Transverse colon (tissue), 4 donors: ENCODE measurements at regions not wholly inside any gene's neighbourhood (a gene's known extent, or its start where the extent isn't known, plus 50 kb on each side); places are given as distances from the start of the nearest gene placed in this dataset.

Experiments used
- DNase-seq: peaks from one replicate; pipeline ENCODE4 v3.0.0-alpha.2; 2019
- H3K27ac ChIP-seq, 4 donors: fragments of 200-600 bp; sonication (generic); 2 replicates each; pipeline ENCODE4 v1.5.1; 2016 to 2018; ENCODE audit warnings: inconsistent platforms in 4 of 4
- H3K27me3 ChIP-seq: fragments of 200-600 bp; sonication (generic); 2 replicates; pipeline ENCODE4 v1.5.1; 2017; ENCODE audit warnings: inconsistent platforms
- H3K36me3 ChIP-seq, 4 donors: fragments of 200-600 bp; sonication (generic); 2 replicates each; pipeline ENCODE4 v1.5.1; 2017 to 2019; ENCODE audit warnings: inconsistent platforms in 4 of 4
- H3K4me1 ChIP-seq, 4 donors: fragments of 200-600 bp; sonication (generic); 2 replicates each; pipeline ENCODE4 v1.5.1; 2017 to 2020; ENCODE audit warnings: inconsistent platforms in 4 of 4
- H3K4me3 ChIP-seq, 4 donors: fragments of 200-600 bp; sonication (generic); 1 replicate in 1 of 4; 2 replicates in 3 of 4; pipeline versions ENCODE4 v1.5.1 to v1.6.1; 2017 to 2019; ENCODE audit warnings: inconsistent platforms in 4 of 4
- H3K9me3 ChIP-seq, 2 donors: fragments of 200-600 bp; sonication (generic); 2 replicates each; pipeline ENCODE4 v1.5.1; 2017 to 2019; ENCODE audit warnings: inconsistent platforms in 2 of 2
- CTCF ChIP-seq, 5 experiments: fragments of 200-600 bp in 3 of 5; fragments of 450-650 bp in 2 of 5; sonication (generic) in 3 of 5; IDR thresholded peaks; 1 replicate in 2 of 5; 2 replicates in 3 of 5; pipeline ENCODE4 v1.5.1; 2016 to 2017; ENCODE audit warnings: antibody characterized with exemption in 5 of 5, inconsistent platforms in 3 of 5, mild to moderate bottlenecking in 2 of 5, moderate library complexity in 1 of 5
- EP300 ChIP-seq: sonication (generic); formaldehyde crosslinking; IDR thresholded peaks from one replicate; pipeline ENCODE4 v1.6.1; 2017; ENCODE audit warnings: antibody characterized with exemption, low read depth
- POLR2A ChIP-seq: fragments of 450-650 bp; IDR thresholded peaks from one replicate; pipeline ENCODE4 v1.6.1; 2016; ENCODE audit warnings: antibody characterized with exemption, mild to moderate bottlenecking, moderate library complexity
- POLR2AphosphoS5 ChIP-seq, 3 donors: sonication (generic); formaldehyde crosslinking; IDR thresholded peaks; one replicate each; pipeline ENCODE4 v1.6.1; 2016; ENCODE audit warnings: antibody characterized with exemption in 3 of 3
- WGBS, 2 donors: methylation state at CpG; one replicate each; pipeline ENCODE4 v1.1.5; 2018; ENCODE audit warnings: low coverage in 1 of 2; 5-methylcytosine and 5-hydroxymethylcytosine counted together
- in situ Hi-C, 4 donors: fragments of 200-750 bp; cut with MboI; loops; one replicate each; pipeline versions ENCODE4 v1.15.0 to v1.15.1; 2017; ENCODE audit warnings: low sequenced_read_pairs in 3 of 4, low pct_ligation_motif_present in 1 of 4, low pct_unique_long_range_greater_than_20kb in 1 of 4
- intact Hi-C: fragments of 100-400 bp; cut with DNase I; formaldehyde crosslinking; loops from one replicate; pipeline ENCODE4 v1.15.1; 2023; ENCODE audit warnings: low total_unique reads
- small RNA-seq, 4 donors: library from RNA; depleted of rRNA; stranded (forward); fragments of <200 nt; gene quantifications; one replicate each; pipeline ENCODE3, GENCODE V24; 2016

GRCh38 chr5:129399069-129399468, 61.0 kb upstream of the ADAMTS19 start:
- intact Hi-C loops, result no loop called here
- 84 to 88% methylated on average over 2 of the region's 2 CpGs for WGBS, 2 donors

GRCh38 chr5:129400395-129400983, 59.6 kb upstream of the ADAMTS19 start:
- no peak for TF ChIP-seq POLR2AphosphoS5 (IDR thresholded peaks at IDR 0.05)
- no peak for TF ChIP-seq POLR2A
- peak in 2 of 5 experiments; percentile 10 to 23 for TF ChIP-seq CTCF (IDR thresholded peaks at IDR 0.05)
- no peak for TF ChIP-seq EP300
- 40 to 43% methylated on average over 5 of the region's 5 CpGs for WGBS, 2 donors
- Histone ChIP-seq H3K4me1 (no peaks in the 10 kb centered on the region), H3K36me3 (no peaks in the 10 kb centered on the region), H3K9me3 (no peaks in the 10 kb centered on the region), H3K27ac (no peak overlapping the region), H3K27me3 (no peaks in the 10 kb centered on the region), H3K4me3 (no peak overlapping the region)
- in situ Hi-C loops (no loop called here), intact Hi-C loops (no loop called here)
- DNase-seq, result no peak

More at GRCh38 chr5:129399069-129399468, 61.0 kb upstream of the ADAMTS19 start:
- Histone ChIP-seq H3K4me3 (no peak overlapping the region), H3K9me3 (no peaks in the 10 kb centered on the region), H3K4me1 (no peaks in the 10 kb centered on the region), H3K27me3 (no peaks in the 10 kb centered on the region), H3K36me3 (no peaks in the 10 kb centered on the region), H3K27ac (no peak overlapping the region)
- in situ Hi-C loops, result no loop called here
- no peak for DNase-seq
- no peak for TF ChIP-seq POLR2A

DNA sequence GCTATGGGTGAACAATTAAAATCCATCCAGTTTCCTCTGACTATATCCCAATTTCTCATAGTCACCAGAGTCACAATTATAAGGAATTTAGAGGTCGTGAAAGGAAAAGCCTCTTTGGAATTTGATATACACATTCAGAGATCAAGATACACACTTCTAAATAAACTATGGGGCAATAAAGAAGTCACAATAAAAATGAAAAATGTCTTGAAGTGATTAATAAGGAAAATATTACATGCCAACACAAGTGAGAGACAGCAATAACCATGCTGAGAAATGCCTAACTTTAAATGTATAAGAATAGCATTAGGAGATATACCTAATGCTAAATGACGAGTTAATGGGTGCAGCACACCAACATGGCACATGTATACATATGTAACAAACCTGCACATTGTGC, 54.9 kb upstream of the ADAMTS19 start:
- in situ Hi-C loops (no loop called here), intact Hi-C loops (no loop called here)
- Histone ChIP-seq H3K36me3 (no peaks in the 10 kb centered on the region), H3K27me3 (no peaks in the 10 kb centered on the region), H3K4me1 (no peaks in the 10 kb centered on the region), H3K9me3 (no peaks in the 10 kb centered on the region), H3K27ac (no peak overlapping the region), H3K4me3 (no peak overlapping the region)
- 53 to 57% methylated on average over 2 of the region's 2 CpGs for WGBS, 2 donors
- DNase-seq, result no peak
- TF ChIP-seq CTCF (IDR thresholded peaks at IDR 0.05) (no peak), POLR2AphosphoS5 (IDR thresholded peaks at IDR 0.05) (no peak), POLR2A (no peak), EP300 (no peak)

GRCh38 chr5:129406440-129406839, 53.7 kb upstream of the ADAMTS19 start:
- DNase-seq, result no peak
- Histone ChIP-seq H3K4me1 (no peaks in the 10 kb centered on the region), H3K27ac (no peak overlapping the region), H3K27me3 (no peaks in the 10 kb centered on the region), H3K36me3 (no peaks in the 10 kb centered on the region), H3K4me3 (no peak overlapping the region), H3K9me3 (no peaks in the 10 kb centered on the region)
- intact Hi-C loops (no loop called here), in situ Hi-C loops (no loop called here)
- no peak for TF ChIP-seq CTCF (IDR thresholded peaks at IDR 0.05)
- TF ChIP-seq EP300, result no peak
- no peak for TF ChIP-seq POLR2A
- TF ChIP-seq POLR2AphosphoS5 (IDR thresholded peaks at IDR 0.05), result no peak

Small RNAs in the stretch of these regions (small RNA-seq; reads per million reads assigned to genes)
- 0 reads per million in 4 donors for gene MIR4460
